MM.1S (cell line): ENCODE measurements at regions not wholly inside any gene's neighbourhood (a gene's known extent, or its start where the extent isn't known, plus 50 kb on each side); places are given as distances from the start of the nearest gene placed in this dataset.

Experiments used
- DNase-seq: peaks from one replicate; pipeline ENCODE4 v3.0.0-alpha.2; 2015
- H2AFZ ChIP-seq: fragments of 300-600 bp; sonication (generic); 2 replicates; pipeline ENCODE4 v1.6.0; 2016; ENCODE audit warnings: antibody characterized with exemption, low read length
- H3F3A ChIP-seq: fragments of 300-600 bp; sonication (generic); 2 replicates; pipeline ENCODE4 v1.6.1; 2016; ENCODE audit warnings: mild to moderate bottlenecking, antibody characterized with exemption, low read length, moderate library complexity, mixed read lengths; ENCODE audit not compliant: insufficient read depth
- H3K27ac ChIP-seq: fragments of 300-600 bp; sonication (generic); 2 replicates; pipeline ENCODE4 v1.5.1; 2016; ENCODE audit warnings: mild to moderate bottlenecking, low read length
- H3K27me3 ChIP-seq: fragments of 300-600 bp; sonication (generic); replicated peaks from 2 replicates; pipeline ENCODE4 v1.6.0; 2016; ENCODE audit warnings: low read length; ENCODE audit not compliant: insufficient read depth
- H3K36me3 ChIP-seq: fragments of 300-600 bp; sonication (generic); replicated peaks from 2 replicates; pipeline ENCODE4 v1.6.1; 2016; ENCODE audit warnings: mild to moderate bottlenecking, low read length, mixed read lengths; ENCODE audit not compliant: insufficient read depth
- H3K4me1 ChIP-seq: fragments of 300-600 bp; sonication (generic); 2 replicates; pipeline ENCODE4 v1.6.1; 2016; ENCODE audit warnings: low read length, mixed read lengths
- H3K4me2 ChIP-seq: fragments of 300-600 bp; sonication (generic); 2 replicates; pipeline ENCODE4 v1.6.0; 2016; ENCODE audit warnings: low read depth, low read length
- H3K4me3 ChIP-seq: fragments of 300-600 bp; sonication (generic); 2 replicates; pipeline ENCODE4 v1.5.1; 2016; ENCODE audit warnings: low read length, mixed read lengths
- H3K79me2 ChIP-seq: fragments of 300-600 bp; sonication (generic); 2 replicates; pipeline ENCODE4 v1.6.1; 2016; ENCODE audit warnings: mixed run types, low read length, mixed read lengths
- H3K9ac ChIP-seq: fragments of 300-600 bp; sonication (generic); 2 replicates; pipeline ENCODE4 v1.6.1; 2016; ENCODE audit warnings: low read length, mixed read lengths
- H3K9me2 ChIP-seq: fragments of 300-600 bp; sonication (generic); replicated peaks from 2 replicates; pipeline ENCODE4 v1.6.1; 2016; ENCODE audit warnings: mild to moderate bottlenecking, low read length, mixed read lengths; ENCODE audit not compliant: insufficient read depth
- H3K9me3 ChIP-seq: fragments of 300-600 bp; sonication (generic); replicated peaks from 2 replicates; pipeline ENCODE4 v1.6.1; 2016; ENCODE audit warnings: mild to moderate bottlenecking, low read length, mixed read lengths; ENCODE audit not compliant: insufficient read depth
- H4K20me1 ChIP-seq: fragments of 300-600 bp; sonication (generic); 2 replicates; pipeline ENCODE4 v1.6.1; 2016; ENCODE audit warnings: mild to moderate bottlenecking, low read length, moderate library complexity, mixed read lengths; ENCODE audit not compliant: insufficient read depth
- CTCF ChIP-seq: fragments of 300-600 bp; sonication (generic); IDR thresholded peaks from 2 replicates; pipeline ENCODE4 v1.5.1; 2016; ENCODE audit warnings: antibody characterized with exemption, low read length, mixed read lengths
- EZH2 ChIP-seq: fragments of 300-600 bp; sonication (generic); optimal IDR thresholded peaks from 2 replicates; pipeline ENCODE3; 2017; ENCODE audit warnings: low read depth, mild to moderate bottlenecking, antibody characterized with exemption, low read length, mixed read lengths
- EZH2phosphoT487 ChIP-seq: fragments of 300-600 bp; sonication (generic); IDR thresholded peaks from 2 replicates; pipeline ENCODE4 v1.6.1; 2018; ENCODE audit warnings: antibody characterized with exemption, low read length

GRCh38 chr12:126616441-126616840, 1551.2 kb downstream of the AACS start:
- TF ChIP-seq CTCF (no peak), EZH2phosphoT487 (no peak), EZH2 (no peak)
- Histone ChIP-seq H3K4me3 (no peak overlapping the region), H3K9me3 (no peaks in the 10 kb centered on the region), H4K20me1 (no peaks in the 10 kb centered on the region), H3K4me1 (no peaks in the 10 kb centered on the region), H3K9me2 (no peaks in the 10 kb centered on the region), H3K36me3 (no peaks in the 10 kb centered on the region), H2AFZ (no peak overlapping the region), H3K9ac (no peak overlapping the region), H3K27ac (no peak overlapping the region), H3K4me2 (no peak overlapping the region), H3K27me3 (no peaks in the 10 kb centered on the region), H3K79me2 (no peaks in the 10 kb centered on the region), H3F3A (no peaks in the 10 kb centered on the region)
- no peak for DNase-seq

GRCh38 chr12:126617312-126617711, 1552.1 kb downstream of the AACS start:
- no peaks in the 10 kb centered on the region for H3K9me2 ChIP-seq
- no peaks in the 10 kb centered on the region for H3K79me2 ChIP-seq
- peak overlapping the region; percentile 51 for H3K4me3 ChIP-seq
- H3K4me2 ChIP-seq = peak overlapping the region; percentile 60; the same call in 1 of the 2 replicates
- H3F3A ChIP-seq = no peaks in the 10 kb centered on the region
- no peaks in the 10 kb centered on the region for H3K27me3 ChIP-seq
- H2AFZ ChIP-seq = peak overlapping the region; percentile 77
- peak; percentile 7 for DNase-seq
- TF ChIP-seq EZH2 = no peak
- TF ChIP-seq CTCF = peak; percentile 62
- TF ChIP-seq EZH2phosphoT487 = no peak
- H3K27ac ChIP-seq = no peak overlapping the region
- no peaks in the 10 kb centered on the region for H4K20me1 ChIP-seq
- no peaks in the 10 kb centered on the region for H3K9me3 ChIP-seq
- H3K4me1 ChIP-seq = no peaks in the 10 kb centered on the region
- H3K36me3 ChIP-seq = no peaks in the 10 kb centered on the region
- peak overlapping the region; percentile 21; the same call in 1 of the 2 replicates for H3K9ac ChIP-seq

- H2AFZ ChIP-seq = no peak overlapping the region
- H3K9ac ChIP-seq = no peak overlapping the region
- H3K4me2 ChIP-seq = no peak overlapping the region
- H3K9me2 ChIP-seq = no peaks in the 10 kb centered on the region
- H3K79me2 ChIP-seq = no peaks in the 10 kb centered on the region
- H3K27ac ChIP-seq = no peak overlapping the region
- H3K36me3 ChIP-seq = no peaks in the 10 kb centered on the region
- no peaks in the 10 kb centered on the region for H3K9me3 ChIP-seq
- no peak for TF ChIP-seq CTCF
- no peak for TF ChIP-seq EZH2
- TF ChIP-seq EZH2phosphoT487 = no peak
- no peaks in the 10 kb centered on the region for H3K27me3 ChIP-seq
- DNase-seq = no peak
- no peaks in the 10 kb centered on the region for H3K4me1 ChIP-seq
- no peaks in the 10 kb centered on the region for H3F3A ChIP-seq
- no peak overlapping the region for H3K4me3 ChIP-seq
- no peaks in the 10 kb centered on the region for H4K20me1 ChIP-seq
These were observed 1562.4 kb downstream of the AACS start for GRCh38 chr12:126627596-126627995.
